Esophagus squamous epithelium (tissue), 5 donors: ENCODE measurements at regions not wholly inside any gene's neighbourhood (a gene's known extent, or its start where the extent isn't known, plus 50 kb on each side); places are given as distances from the start of the nearest gene placed in this dataset.
"Not testable (repeated sequence)": the region's sequence is repeated elsewhere in the genome, so short reads cannot be mapped to it uniquely, and the experiment has no call there.

Source experiments
- DNase-seq: peaks from one replicate; lab custom pipeline; 2025; lab: John Stamatoyannopoulos, UW
- H3K27ac ChIP-seq, 4 donors: fragments of 200-600 bp; sonication (generic); one replicate each; pipeline ENCODE4 v1.5.1; 2016 to 2019; ENCODE audit warnings: mild to moderate bottlenecking in 1 of 4
- H3K27me3 ChIP-seq, 4 donors: fragments of 200-600 bp; sonication (generic); 1 replicate in 3 of 4; 2 replicates in 1 of 4; pipeline versions ENCODE4 v1.5.1 to v1.6.0; 2017 to 2021; ENCODE audit warnings: antibody characterized with exemption in 1 of 4
- H3K36me3 ChIP-seq, 3 donors: fragments of 200-600 bp; sonication (generic); one replicate each; pipeline ENCODE4 v1.5.1; 2016 to 2019
- H3K4me1 ChIP-seq, 3 donors: fragments of 200-600 bp; sonication (generic); one replicate each; pipeline ENCODE4 v1.5.1; 2017 to 2019
- H3K4me3 ChIP-seq, 4 donors: fragments of 200-600 bp; sonication (generic); 1 replicate in 3 of 4; 2 replicates in 1 of 4; pipeline ENCODE4 v1.5.1; 2016 to 2019; ENCODE audit warnings: mild to moderate bottlenecking in 2 of 4, moderate library complexity in 1 of 4
- H3K9me3 ChIP-seq, 3 donors: fragments of 200-600 bp; sonication (generic); one replicate each; pipeline ENCODE4 v1.5.1; 2016 to 2019
- POLR2A ChIP-seq, 4 donors: fragments of 450-650 bp; IDR thresholded peaks; one replicate each; pipeline ENCODE4 v1.6.1; 2017; ENCODE audit warnings: antibody characterized with exemption in 4 of 4, mild to moderate bottlenecking in 4 of 4, moderate library complexity in 3 of 4
- WGBS, 2 donors: methylation state at CpG; one replicate each; pipeline ENCODE4 v1.1.5; 2018; 5-methylcytosine and 5-hydroxymethylcytosine counted together
- intact Hi-C: fragments of 100-400 bp; cut with DNase I; formaldehyde crosslinking; loops from one replicate; pipeline ENCODE4 v1.15.0; 2022
- TF ChIP-seq, protein P1 (sequence below), 6 experiments: fragments of 450-650 bp in 4 of 6; fragments of 200-600 bp in 2 of 6; sonication (generic) in 2 of 6; IDR thresholded peaks; one replicate each; pipeline ENCODE4 v1.5.1; 2016 to 2019; ENCODE audit warnings: antibody characterized with exemption in 6 of 6, mild to moderate bottlenecking in 4 of 6, moderate library complexity in 4 of 6
- donor health status: DM: yes; HTN: yes; CAD: no.

DNA sequence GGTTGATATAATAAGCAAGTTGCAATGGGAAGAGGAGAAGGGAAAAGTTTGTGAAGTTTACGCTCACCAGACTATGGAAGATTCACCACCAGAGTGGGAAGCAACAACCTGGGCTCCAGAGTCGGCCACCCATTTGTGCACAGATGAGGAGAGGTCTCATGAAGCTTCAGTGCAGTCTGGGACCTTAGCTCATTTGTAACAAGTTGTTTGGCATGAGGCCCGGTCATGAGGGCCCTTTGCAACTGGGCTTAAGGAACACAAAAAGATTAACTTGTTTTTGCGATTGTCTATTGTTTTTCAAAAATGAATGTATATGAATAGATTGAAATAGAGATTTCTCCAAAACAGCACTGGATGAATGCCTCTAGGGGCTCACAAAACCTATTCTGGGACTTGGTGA, 94.2 kb downstream of the ZNF737 start:
- no peak overlapping the region for H3K27ac ChIP-seq
- no peak overlapping the region for H3K4me3 ChIP-seq
- peaks cover 0 to 53% (median 7%) of the 10 kb centered on the region in 3 donors for H3K9me3 ChIP-seq
- intact Hi-C loops = no loop called here
- TF ChIP-seq POLR2A (IDR thresholded peaks at IDR 0.05) = no peak
- TF ChIP-seq, protein P1, sequence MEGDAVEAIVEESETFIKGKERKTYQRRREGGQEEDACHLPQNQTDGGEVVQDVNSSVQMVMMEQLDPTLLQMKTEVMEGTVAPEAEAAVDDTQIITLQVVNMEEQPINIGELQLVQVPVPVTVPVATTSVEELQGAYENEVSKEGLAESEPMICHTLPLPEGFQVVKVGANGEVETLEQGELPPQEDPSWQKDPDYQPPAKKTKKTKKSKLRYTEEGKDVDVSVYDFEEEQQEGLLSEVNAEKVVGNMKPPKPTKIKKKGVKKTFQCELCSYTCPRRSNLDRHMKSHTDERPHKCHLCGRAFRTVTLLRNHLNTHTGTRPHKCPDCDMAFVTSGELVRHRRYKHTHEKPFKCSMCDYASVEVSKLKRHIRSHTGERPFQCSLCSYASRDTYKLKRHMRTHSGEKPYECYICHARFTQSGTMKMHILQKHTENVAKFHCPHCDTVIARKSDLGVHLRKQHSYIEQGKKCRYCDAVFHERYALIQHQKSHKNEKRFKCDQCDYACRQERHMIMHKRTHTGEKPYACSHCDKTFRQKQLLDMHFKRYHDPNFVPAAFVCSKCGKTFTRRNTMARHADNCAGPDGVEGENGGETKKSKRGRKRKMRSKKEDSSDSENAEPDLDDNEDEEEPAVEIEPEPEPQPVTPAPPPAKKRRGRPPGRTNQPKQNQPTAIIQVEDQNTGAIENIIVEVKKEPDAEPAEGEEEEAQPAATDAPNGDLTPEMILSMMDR (IDR thresholded peaks at IDR 0.05) = no peak
- WGBS, 2 donors = 70 to 81% methylated on average over 4 of the region's 4 CpGs
- H3K27me3 ChIP-seq = no peaks in the 10 kb centered on the region
- DNase-seq = no peak
- H3K36me3 ChIP-seq = no peaks in the 10 kb centered on the region
- H3K4me1 ChIP-seq = no peaks in the 10 kb centered on the region

DNA sequence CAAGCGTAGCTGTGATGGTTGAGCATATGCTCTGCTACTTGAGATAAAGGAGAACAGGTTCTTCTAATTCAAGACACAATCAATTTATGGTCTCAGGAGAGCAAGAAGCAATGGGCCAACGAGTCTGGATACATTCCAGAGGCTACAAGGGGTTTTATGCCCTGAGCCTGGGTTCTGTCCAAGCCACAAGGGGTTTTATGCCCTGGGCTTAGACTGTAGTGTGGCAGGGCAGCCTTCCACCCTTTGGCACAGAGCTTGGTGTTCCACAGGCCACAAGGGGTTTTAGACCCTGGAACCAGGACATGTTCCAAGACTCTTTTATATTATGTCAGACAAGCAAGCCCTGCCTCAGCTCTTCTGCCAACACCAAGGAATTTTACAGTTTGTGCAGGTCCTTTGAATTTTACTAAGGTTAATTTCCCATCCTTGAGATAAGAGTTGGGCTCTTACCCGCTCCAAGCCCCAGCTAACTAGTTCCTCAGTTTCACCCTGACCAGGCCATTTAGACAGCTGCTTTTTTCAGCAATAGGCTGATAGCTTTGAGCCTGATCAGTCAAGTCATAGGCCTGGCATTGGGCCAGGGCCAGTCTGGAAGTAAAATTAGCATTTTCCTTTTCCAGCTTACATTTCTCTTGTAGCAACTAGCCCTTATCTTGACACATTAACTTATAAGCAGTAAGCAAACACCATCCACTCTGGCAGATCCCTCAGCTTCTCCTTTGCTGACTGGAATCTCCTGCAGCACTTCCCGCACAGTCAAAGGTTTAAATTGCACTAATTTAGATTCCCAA, 95.0 kb downstream of the ZNF737 start:
- Histone ChIP-seq H3K9me3 (peaks cover 0 to 49% (median 7%) of the 10 kb centered on the region in 3 donors), H3K27ac (no peak overlapping the region), H3K36me3 (no peaks in the 10 kb centered on the region), H3K27me3 (no peaks in the 10 kb centered on the region), H3K4me1 (no peaks in the 10 kb centered on the region), H3K4me3 (no peak overlapping the region)
- no peak for DNase-seq
- intact Hi-C loops = no loop called here
- no peak for TF ChIP-seq POLR2A (IDR thresholded peaks at IDR 0.05)
- TF ChIP-seq, protein P1 (IDR thresholded peaks at IDR 0.05) = no peak
- 59 to 61% methylated on average over 4 of the region's 4 CpGs for WGBS, 2 donors

DNA sequence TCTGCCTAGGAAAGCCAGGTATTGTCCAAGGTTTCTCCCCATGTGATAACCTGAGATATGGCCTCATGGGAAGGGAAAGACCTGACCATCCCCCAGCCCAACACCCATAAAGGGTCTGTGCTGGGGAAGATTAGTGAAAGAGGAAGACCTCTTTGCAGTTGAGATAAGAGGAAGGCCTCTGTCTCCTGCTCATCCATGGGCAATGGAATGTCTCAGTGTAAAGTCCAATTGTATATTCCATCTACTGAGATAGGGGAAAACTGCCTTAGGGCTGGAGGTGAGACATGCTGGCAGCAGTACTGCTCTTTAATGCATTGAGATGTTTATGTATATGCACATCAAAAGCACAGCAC, 99.0 kb downstream of the ZNF737 start:
- H3K4me3 ChIP-seq, H3K27me3 ChIP-seq, intact Hi-C loops, H3K36me3 ChIP-seq, DNase-seq, H3K4me1 ChIP-seq, H3K27ac ChIP-seq: not testable (repeated sequence)
- H3K9me3 ChIP-seq = peaks cover 0 to 23% (median 0%) of the 10 kb centered on the region in 3 donors

DNA sequence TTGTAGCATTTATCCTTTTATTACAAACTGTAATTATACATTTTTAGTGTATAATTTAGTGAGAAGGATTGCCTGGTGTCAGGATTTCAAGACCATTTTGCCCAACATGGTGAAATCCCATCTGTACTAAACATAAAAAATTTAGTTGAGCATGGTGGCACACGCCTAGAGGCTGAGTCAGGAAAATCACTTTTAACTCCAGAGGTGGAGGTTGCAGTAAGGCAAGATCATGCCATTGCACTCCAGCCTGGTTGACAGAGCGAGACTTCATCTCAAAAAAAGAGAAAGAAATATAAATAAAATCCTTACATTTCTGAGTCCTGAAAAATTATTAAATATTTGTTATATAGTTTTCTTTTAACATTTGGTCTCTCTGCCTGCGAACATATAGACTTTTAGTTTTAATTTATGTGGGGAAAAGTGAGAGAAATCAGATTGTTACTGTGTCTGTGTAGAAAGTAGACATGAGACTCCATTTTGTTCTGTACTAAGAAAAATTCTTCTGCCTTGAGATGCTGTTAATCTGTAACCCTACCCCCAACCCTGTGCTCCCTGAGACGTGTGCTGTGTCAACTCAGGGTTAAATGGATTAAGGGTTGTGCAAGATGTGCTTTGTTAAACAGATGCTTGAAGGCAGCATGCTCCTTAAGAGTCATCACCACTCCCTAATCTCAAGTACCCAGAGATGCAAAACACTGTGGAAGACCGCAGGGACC, 99.5 kb downstream of the ZNF737 start:
- 45 to 56% methylated on average over 4 to 5 of the region's 5 CpGs for WGBS, 2 donors
- peaks cover 0 to 23% (median 0%) of the 10 kb centered on the region in 3 donors for H3K9me3 ChIP-seq
- H3K27ac ChIP-seq, intact Hi-C loops, H3K4me3 ChIP-seq, H3K27me3 ChIP-seq, H3K4me1 ChIP-seq, H3K36me3 ChIP-seq, DNase-seq: not testable (repeated sequence)

DNA sequence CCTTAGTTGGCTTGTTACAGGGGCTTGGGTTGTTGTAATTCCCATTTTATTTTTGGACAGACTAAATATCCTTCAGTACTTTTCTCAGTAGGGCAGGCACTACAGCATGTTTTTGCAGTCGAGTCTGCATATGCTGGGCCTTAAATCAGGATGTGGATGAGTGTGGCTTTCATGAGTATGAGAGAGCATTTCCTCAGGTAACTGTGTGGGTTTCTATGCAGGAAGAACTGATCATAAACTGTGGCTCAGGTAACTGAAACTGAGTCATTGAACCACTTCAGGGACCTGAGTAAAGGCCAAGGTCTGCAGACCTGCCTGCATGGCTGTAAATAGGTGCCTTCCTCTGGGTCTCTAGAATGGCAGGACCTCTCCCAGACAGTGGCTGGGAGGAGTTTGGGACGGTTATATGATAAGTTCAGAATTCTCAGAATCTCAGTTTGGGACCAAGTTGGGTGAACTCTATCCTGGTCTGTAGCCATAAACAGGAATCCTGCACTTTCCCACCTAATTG, 112.1 kb downstream of the ZNF737 start:
- Histone ChIP-seq H3K9me3 (peaks cover 0 to 4% (median 0%) of the 10 kb centered on the region in 3 donors), H3K4me3 (no peak overlapping the region), H3K27ac (no peak overlapping the region), H3K4me1 (no peaks in the 10 kb centered on the region), H3K36me3 (no peaks in the 10 kb centered on the region), H3K27me3 (no peaks in the 10 kb centered on the region)
- TF ChIP-seq, protein P1 (IDR thresholded peaks at IDR 0.05) = no peak
- no peak for TF ChIP-seq POLR2A (IDR thresholded peaks at IDR 0.05)
- WGBS, 2 donors = 53 to 63% methylated on average over 2 of the region's 2 CpGs
- no peak for DNase-seq
- intact Hi-C loops = no loop called here
